GM21619 (cell line): ENCODE measurements at regions not wholly inside any gene's neighbourhood (a gene's known extent, or its start where the extent isn't known, plus 50 kb on each side); places are given as distances from the start of the nearest gene placed in this dataset.

Experiments
- ATAC-seq: cut with Tn5 transposase; IDR thresholded peaks from one replicate; pipeline ENCODE4 v1.9.1; 2021; ENCODE audit not compliant: unreplicated experiment

DNA sequence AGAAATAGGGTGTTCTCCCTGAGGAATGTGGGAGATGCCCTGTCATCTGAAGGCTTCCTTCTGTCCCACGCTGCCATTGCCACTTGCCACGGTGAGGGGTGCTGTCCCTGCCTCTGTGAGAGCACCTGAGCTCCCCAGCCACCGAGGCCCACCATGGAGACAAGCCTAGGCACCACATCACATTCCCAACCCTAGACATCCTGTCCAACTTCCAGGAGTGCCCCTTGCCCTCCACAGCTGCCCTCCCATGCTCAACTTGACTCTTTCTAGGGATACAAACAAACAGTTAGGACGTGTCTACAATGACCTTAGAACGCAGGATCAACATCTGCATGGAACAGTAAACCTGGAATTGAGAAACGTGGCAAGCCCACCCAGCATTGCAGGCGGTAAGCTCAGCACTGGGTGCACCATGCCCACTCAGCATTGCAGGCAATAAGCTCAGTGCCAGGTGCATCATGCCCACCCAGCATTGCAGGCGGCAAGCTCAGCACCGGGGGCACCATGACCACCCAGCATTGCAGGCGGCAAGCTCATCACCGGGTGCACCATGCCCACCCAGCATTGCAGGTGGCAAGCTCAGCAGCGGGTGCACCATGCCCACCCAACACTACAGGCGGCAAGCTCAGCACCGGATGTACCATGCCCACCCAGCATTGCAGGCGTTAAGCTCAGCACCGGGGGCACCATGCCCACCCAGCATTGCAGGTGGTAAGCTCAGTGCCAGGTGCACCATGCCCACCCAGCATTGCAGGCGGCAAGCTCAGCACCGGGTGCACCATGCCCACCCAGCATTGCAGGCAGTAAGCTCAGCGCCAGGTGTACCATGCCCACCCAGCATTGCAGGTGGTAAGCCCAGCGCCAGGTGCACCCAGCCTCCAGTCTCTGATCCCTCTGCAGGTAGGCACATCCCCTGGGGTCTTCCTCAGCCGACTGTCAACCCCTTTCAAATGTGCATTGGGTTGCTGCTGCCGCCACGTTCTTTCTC is 1463.9 kb downstream of the TBC1D22A start:
- no peak for ATAC-seq

DNA sequence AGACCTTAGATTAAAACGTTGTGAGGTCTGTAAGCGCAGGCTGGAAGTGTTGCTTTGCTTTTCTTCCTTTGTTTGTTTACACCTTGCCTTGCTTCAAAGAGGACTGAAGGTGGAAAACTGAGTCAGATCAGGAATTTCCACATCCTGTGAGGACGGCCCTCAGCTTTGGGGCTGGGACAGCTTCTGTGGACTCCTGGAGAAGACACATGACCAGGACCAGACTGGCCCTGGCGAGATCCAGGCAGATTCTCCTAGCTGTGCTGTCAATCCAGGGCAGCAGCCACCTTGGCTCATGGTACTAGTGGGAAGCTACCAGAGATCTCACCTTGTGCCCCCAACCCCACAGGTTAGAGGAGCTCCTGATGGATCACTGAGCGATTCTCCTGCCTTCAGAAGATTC is 1461.9 kb downstream of the TBC1D22A start:
- ATAC-seq = no peak

DNA sequence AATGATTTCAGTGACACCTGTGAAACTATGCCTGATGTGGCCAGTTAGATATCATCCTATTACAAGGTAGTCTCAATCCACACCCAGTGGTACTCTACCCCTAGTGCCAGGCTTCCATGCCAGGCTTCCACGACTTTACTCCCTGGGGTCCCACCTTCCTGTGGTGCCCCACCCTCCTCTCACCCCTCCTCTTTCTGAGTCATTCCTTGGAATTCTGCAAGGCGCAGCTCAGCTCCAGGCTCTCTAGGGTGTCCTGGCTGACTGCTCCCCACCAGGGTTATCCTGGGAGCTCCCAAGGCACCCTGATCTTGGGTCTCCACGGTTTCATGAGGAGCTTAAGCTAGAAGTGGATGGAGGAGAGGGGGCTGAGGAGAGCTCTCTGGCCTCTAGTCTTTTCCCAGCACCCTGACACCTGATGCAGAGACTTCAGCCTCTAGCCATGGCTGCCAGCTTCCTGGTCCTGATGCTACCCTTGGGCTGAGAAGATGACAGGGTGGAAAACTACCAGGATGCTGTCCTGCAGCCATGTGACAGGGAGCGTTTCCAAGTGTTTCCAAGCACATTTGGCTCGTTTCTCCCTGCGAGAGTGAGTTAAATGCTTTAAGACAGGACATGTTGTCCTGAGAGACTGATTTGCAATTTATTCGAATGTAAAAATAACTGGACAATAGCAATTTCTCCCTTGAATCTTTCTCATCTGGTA is 1461.2 kb downstream of the TBC1D22A start:
- ATAC-seq = no peak

DNA sequence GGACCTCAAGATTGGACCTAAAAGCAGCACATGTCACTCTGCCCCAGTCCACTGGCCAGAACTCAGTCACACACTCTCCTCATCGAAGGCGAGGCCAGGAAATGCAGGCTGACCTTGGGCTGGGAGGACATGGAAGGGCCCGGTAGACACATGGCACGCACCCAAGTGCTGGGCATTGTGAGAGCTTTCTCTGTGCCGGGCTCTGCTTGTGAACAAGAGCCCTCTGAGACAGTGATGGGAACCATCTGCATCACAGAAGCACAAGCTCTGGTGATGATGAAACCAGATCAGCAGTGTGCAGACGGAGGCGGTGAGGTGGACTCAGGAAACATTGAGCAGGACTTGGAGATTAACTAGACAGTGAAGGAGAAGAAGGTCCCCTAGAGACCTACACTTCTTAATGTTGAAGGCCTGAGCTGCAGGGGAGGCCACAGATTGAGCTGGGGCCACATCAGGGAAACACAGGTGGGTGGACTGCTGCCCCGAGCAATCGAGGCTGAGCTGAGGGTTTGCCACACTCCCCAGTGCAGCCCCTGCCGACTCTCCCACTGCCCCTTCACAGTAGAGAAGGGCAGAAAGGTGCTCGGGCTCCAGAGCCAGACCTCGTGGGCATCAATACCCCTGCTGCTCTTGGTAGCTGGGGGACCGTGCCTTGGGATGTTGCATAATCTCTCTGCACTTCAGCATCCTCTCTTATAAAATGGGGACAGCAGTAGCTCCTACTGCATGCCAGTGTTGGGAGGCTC is 1460.5 kb downstream of the TBC1D22A start:
- no peak for ATAC-seq

DNA sequence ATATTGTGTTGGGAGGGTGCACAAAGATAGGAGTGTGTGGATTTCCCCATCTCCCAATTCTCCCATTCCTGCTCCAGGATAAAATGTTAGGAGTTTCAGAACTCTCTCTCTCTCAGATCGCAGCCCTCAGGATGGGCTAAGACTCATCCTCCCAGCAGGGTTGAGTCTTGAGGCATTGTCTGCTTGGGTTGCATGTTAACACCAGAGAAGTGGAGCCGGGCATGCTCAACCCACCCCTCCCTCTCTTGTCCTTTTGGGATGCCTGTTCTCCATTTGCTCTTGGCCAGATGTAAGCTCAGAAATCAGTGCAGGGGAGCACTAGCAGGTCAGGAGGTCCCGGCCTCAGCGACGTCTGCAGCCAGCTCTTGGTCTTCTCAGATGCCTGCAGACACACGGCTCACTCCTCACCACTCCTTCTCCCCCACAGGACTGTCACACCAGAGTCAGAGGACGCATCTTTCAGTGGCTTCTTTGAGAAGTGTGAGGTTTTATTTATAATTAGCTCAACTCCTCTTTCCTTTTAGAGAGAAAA is 1456.5 kb downstream of the TBC1D22A start:
- no peak for ATAC-seq

DNA sequence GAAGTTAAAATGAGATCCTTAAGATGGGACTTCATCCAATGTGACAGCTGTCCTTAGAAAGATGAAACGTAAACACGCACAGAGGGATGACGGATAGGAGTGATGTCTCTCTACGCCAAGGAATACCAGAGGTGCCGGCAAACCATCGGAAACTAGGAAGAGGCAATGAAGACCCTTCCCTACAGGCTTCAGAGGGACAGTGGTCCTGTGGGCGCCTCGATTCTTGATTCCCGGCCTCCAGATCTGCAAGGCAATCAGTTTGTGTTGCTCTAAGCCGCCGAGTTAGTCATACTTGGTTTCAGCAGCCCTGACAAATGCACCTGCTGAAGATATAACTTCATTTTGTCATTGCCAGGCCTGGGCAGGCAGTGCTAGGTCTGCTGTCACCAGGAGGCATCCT is 1455.1 kb downstream of the TBC1D22A start:
- no peak for ATAC-seq

DNA sequence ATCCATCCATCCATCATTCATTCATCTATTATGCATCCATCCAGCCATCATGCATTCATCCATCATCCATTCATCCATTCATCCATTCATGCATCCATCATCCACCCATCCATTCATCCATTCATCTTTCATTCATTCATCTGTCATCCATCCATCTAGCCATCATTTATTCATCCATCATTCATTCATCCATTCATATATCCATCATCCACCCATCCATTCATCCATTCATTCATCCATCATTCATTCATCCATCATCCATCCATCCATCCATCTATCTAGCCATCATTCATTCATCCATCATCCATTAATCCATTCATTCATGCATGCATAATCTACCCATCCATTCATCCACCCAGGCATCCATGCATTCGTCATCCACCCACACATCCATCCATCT is 1450.3 kb downstream of the TBC1D22A start:
- ATAC-seq = no peak

DNA sequence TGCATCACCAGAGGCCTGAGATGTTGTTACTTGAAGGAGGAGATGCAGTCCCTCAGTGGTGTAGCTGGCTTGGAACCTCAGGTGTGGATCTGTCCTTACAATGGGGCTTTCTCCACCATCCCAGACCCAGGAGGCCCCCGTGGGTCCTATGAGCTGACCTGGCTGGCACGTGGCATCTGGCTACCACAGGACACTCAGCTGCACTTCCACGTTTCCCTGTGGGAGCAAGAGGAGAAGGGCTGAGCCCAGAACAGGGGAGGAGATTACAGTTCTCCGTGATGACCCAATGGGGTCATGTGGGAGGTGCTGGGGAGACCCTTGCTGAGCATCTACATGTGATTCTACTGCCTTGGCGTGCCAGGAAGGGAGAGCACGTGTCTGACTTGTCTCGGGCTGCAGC is 1448.4 kb downstream of the TBC1D22A start:
- no peak for ATAC-seq

DNA sequence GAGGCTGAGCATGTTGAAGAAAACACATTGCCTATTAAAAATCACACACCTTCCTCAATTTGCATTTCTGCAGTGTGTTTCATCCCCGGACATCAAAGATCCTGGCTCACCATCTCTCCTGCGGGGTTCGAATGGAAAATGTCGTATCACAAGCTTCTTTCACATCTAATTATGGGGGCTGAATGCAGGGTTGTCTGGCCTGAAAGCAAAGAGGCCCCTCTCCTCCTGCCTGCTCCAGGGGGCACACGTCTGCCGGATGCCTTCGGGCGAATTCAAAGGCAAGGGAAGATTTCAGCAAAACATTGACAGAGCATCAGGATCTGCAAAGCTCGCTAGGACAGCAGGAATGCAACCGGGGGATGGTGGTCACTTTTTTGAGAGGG is 1447.7 kb downstream of the TBC1D22A start:
- no peak for ATAC-seq

DNA sequence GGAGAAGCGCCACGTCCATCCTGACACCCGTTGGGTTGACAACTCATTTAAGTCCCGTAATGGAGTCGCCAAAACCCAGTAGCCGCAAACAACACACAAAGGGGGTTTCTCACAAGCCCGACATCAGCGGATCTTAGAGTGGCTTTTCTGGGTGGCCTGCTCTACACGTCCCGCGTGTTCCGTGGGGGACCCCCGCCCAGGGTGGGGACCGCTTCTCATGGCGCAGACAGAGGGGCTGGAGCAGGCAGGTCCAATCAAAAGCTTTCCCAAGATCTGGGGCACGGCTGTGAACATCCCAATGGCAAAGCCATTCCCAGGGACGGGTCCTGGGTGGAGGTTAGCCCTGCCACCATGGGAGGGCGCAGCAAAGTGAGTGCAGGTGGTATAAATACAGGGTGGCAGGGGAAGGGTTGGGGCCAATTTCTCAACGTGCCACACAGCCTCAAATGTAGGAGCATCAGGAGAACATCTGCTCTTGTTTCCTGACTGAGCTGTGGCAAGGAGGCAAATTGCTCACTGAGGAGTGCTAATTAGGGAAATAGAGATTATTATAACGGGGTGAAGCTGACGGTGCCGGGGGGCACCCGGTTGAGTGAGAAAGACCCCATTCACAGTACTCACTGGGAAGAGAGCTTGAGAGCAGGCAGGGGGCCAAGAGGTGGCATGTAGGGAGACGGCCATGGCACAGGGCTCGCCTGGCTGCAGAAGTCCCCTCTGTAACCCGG is 1447.2 kb downstream of the TBC1D22A start:
- no peak for ATAC-seq

DNA sequence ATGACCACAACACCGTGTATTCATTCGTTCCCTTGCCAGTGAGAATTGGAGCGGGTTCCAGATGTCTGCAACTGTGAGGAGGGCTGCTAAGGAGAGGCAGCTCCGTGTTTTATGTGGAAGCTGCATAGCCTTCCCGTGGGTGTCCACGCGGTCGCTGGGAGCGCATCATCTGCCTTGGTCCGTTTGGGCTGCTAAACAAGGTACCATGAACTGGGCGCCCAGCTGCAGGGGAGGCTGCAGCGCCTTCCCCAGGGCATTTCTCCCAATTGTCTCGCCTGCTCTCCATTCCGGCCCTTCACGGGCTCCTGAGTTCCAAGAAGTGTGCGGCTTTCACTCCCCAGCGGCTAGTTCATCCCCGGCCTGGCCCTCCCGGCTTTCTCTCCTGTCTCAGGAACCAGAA is 1446.4 kb downstream of the TBC1D22A start:
- ATAC-seq = no peak

DNA sequence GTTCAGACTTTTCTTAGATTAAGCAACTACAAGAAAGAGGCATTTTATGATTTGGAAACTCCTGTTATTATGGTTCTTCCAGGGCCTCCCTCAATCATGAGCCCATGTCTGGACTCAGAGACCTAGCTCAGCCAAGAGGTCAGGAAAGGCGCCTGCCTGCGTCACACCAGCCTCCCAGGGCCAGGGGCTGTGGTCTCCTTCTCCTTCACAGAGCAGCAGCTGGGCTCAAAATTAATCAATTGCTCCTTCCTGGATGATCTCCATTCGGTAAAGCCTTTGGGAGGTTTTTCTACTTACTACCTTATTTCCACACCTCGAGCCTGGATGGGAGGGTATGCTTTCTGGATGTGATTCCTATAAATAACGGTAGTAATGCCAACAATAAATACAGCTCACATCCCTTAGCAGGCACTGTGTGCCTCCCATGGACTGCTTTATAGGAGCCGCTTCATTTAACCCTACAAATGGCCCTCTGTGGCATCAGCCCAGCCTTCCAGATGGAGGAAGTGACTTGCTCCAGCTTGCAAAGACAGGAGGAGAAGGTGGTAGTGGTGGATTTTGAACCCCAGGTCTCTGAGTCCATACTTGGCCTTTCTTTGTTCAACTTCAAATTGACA is 1445.6 kb downstream of the TBC1D22A start:
- no peak for ATAC-seq

DNA sequence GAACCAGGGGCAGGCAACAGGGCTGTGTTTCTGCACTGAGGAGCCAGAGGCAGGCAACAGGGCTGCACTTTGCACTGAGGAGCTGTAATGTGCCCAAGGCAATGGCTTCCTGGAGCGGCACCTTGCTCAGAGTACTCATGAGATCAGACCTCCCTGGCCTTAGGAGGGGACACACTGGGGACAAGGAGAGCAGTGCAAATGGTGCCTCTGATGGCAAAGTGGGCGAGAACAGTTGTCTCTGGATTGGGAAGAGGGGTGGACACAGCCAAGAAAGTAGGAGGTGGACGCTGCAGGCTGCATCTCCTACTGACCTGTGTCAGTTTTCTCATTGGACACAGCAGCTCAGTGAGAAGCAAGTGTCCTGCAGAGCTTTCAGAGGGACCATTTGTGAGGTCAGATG is 1443.3 kb downstream of the TBC1D22A start:
- no peak for ATAC-seq

DNA sequence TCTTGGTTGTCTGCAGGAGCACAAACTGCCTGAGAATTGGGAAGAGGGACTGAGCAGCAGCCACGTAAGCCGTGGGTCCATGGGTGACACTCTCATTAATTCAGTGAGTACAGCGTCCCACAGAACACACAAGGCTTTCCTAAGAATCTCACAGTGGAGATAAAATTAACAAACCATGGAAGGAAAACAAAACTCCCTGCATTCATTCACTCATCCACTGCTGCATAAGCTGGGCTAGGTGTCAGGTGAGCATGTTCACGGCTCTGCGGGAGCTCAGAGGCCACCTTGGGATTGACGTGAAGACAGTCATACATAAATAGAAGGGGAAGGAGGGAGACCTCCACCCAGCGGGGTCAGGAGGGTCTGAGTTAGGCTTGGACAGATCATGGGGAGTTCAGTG is 1442.7 kb downstream of the TBC1D22A start:
- no peak for ATAC-seq

DNA sequence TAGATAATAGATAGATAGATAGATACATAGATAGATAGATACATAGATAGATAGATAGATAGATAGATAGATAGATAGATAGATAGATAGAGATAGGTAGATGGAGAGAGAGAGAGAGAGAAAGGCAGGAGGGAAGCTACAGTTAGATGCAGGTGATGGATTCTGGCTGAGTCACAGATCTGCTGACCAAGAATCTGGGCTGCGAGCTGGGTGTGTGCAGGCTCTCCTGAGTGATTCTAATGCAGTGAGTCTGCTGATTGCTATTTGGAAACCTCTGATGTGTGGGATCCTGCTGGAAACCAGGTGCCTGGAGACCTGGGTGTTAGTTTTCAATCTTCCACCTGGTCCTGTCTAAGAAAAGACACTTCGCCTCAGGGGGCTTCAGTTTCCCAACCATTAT is 1441.8 kb downstream of the TBC1D22A start:
- ATAC-seq = no peak

DNA sequence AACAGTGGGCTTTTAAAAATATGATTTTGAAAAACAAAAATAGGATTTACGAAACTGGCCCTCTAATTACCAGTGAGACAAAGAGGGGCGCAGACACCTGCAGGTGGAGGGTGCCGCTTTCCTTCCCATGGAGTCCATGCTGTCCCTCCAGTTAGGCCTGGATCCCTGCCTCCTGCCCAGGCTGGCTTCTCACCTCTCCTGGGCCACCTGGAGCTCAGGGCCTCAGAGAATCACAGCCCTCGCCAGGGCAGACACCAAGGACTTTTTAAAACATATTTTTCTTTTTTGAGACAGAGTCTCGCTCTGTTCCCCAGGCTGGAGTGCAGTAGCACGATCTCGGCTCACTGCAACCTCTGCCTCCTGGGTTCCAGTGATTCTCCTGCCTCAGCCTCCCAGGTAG is 1437.2 kb downstream of the TBC1D22A start:
- ATAC-seq = no peak

DNA sequence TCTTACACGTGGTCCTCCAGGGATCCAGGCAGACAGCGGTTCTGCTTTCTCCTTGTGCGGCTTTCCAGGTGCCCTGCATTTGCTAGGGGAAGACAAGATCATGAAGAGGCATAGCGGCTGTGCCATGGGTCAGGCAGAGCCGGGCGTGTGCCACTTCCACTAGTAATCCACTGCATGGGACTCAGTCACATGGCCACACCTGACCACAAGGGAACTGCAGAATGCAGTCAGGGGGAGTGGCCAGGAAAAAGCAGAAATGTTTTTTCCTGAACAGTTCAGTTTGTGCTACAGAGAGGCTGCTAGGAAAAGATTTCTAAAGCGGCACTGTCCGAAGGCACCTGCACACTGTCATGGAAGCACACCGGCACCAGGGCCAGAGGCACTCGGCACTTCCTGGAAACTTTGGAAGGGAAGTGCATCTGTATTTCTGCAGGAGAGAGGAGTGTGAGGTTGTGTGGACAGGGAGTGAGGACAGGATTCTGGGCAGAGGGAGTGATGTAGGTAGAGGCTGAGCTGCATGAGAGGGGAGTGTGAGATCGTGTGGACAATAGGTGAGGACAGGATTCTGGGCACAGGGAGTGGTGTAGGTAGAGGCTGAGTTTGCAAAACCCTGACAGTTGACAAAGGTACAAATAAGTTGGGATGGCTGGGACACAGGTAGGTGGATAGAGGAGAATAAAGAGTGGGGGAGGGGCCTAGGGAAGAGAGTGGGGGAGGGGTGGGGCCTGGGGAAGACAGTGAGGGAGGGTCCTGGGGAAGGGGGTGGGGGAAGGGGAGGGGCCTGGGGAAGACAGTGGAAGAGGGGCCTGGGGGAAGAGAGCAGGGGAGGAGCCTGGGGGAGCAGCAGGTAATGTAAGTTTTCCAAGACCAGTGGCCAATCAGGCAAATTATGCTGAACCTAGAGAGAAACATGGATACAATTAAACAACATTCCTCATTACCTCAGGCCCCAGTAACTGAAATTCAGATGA is 1436.3 kb downstream of the TBC1D22A start:
- ATAC-seq = no peak

DNA sequence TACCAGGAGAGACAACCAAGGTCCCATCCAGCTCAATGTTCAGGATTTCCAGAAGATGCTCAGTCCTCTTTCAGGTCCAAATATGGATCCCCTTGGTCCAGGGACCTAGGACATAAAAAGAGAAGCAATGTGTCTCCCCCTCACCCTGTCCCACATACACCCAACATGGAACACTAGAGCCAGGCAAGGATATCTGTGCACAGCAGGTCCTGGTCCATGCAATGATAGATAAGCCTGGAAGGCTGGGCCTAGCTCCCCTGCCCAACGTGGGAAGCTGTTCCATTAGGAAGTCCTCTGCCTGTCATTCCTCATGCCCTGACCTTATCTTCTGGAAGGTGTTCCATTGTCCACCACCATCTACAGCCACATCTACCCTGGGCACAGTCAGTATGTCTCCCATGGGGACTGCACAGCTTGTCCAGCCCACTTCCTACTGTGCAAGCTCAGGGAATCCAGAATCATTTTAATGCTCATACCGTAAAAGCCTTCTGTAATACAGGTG is 1434.8 kb downstream of the TBC1D22A start:
- ATAC-seq = no peak

DNA sequence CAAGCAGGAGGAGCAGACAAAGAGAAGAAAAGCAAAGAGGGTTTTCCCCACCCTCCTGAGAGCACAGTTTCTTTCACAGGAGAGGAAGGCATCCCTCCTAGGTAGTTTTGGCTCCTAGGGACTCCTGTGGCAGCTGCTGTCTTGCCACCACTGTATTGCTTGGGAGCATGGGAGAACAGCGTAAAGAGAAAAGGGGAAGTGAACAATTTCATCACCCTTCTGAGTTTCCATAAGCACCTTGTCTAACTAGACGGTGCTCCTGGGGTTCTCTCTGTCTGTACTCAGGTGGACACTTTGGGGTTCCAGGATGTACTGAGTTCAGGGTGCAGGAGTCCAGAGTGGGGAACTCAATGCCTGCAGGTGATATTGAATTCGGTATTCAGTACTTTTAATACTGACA is 1430.5 kb downstream of the TBC1D22A start:
- no peak for ATAC-seq
